ENCODE measurements at regions not wholly inside any gene's neighbourhood (a gene's known extent, or its start where the extent isn't known, plus 50 kb on each side); places are given as distances from the start of the nearest gene placed in this dataset.

- no peak for DNase-seq
- TF ChIP-seq GATA1 (IDR thresholded peaks at IDR 0.05; ENCODE audit: low read depth, low read length), result no peak
- no peak for TF ChIP-seq POLR2A (IDR thresholded peaks at IDR 0.05; ENCODE audit: low read length)
These were observed 456.2 kb downstream of the CD109 start for GRCh38 chr6:74152096-74152675.

GRCh38 chr6:74145931-74146330 is 449.9 kb downstream of the CD109 start:
- no peak for DNase-seq

GRCh38 chr6:74137911-74138310 is 441.9 kb downstream of the CD109 start:
- no peak for TF ChIP-seq POLR2A (IDR thresholded peaks at IDR 0.05; ENCODE audit: low read length)
- no peak for TF ChIP-seq GATA1 (IDR thresholded peaks at IDR 0.05; ENCODE audit: low read depth, low read length)
- DNase-seq, result no peak

More at GRCh38 chr6:74145931-74146330, 449.9 kb downstream of the CD109 start:
- TF ChIP-seq GATA1 (IDR thresholded peaks at IDR 0.05; ENCODE audit: low read depth, low read length) (no peak), POLR2A (IDR thresholded peaks at IDR 0.05; ENCODE audit: low read length) (no peak)

- DNase-seq, result no peak
These were observed 438.3 kb downstream of the CD109 start for GRCh38 chr6:74134327-74134726.

GRCh38 chr6:74133073-74133472 is 437.1 kb downstream of the CD109 start:
- TF ChIP-seq POLR2A (IDR thresholded peaks at IDR 0.05; ENCODE audit: low read length) (no peak), GATA1 (IDR thresholded peaks at IDR 0.05; ENCODE audit: low read depth, low read length) (no peak)
- no peak for DNase-seq

More at GRCh38 chr6:74134327-74134726, 438.3 kb downstream of the CD109 start:
- no peak for TF ChIP-seq POLR2A (IDR thresholded peaks at IDR 0.05; ENCODE audit: low read length)
- TF ChIP-seq GATA1 (IDR thresholded peaks at IDR 0.05; ENCODE audit: low read depth, low read length), result no peak

- TF ChIP-seq POLR2A (IDR thresholded peaks at IDR 0.05; ENCODE audit: low read length) (no peak), GATA1 (IDR thresholded peaks at IDR 0.05; ENCODE audit: low read depth, low read length) (no peak)
- no peak for DNase-seq
These were observed 434.6 kb downstream of the CD109 start for GRCh38 chr6:74130641-74131040.

GRCh38 chr6:74128536-74128935 is 432.5 kb downstream of the CD109 start:
- no peak for DNase-seq
- TF ChIP-seq GATA1 (IDR thresholded peaks at IDR 0.05; ENCODE audit: low read depth, low read length) (no peak), POLR2A (IDR thresholded peaks at IDR 0.05; ENCODE audit: low read length) (no peak)

GRCh38 chr6:74117113-74117512 is 421.1 kb downstream of the CD109 start:
- TF ChIP-seq POLR2A (IDR thresholded peaks at IDR 0.05; ENCODE audit: low read length) (no peak), GATA1 (IDR thresholded peaks at IDR 0.05; ENCODE audit: low read depth, low read length) (no peak)
- DNase-seq, result no peak

GRCh38 chr6:74115674-74116073 is 419.7 kb downstream of the CD109 start:
- DNase-seq, result no peak
- TF ChIP-seq GATA1 (IDR thresholded peaks at IDR 0.05; ENCODE audit: low read depth, low read length) (no peak), POLR2A (IDR thresholded peaks at IDR 0.05; ENCODE audit: low read length) (no peak)

GRCh38 chr6:74114428-74114827 is 418.4 kb downstream of the CD109 start:
- no peak for DNase-seq
- no peak for TF ChIP-seq POLR2A (IDR thresholded peaks at IDR 0.05; ENCODE audit: low read length)
- no peak for TF ChIP-seq GATA1 (IDR thresholded peaks at IDR 0.05; ENCODE audit: low read depth, low read length)

GRCh38 chr6:74113901-74114300 is 417.9 kb downstream of the CD109 start:
- no peak for DNase-seq

GRCh38 chr6:74103417-74103816 is 407.4 kb downstream of the CD109 start:
- TF ChIP-seq GATA1 (IDR thresholded peaks at IDR 0.05; ENCODE audit: low read depth, low read length) (no peak), POLR2A (IDR thresholded peaks at IDR 0.05; ENCODE audit: low read length) (no peak)
- no peak for DNase-seq

More at GRCh38 chr6:74113901-74114300, 417.9 kb downstream of the CD109 start:
- TF ChIP-seq POLR2A (IDR thresholded peaks at IDR 0.05; ENCODE audit: low read length) (no peak), GATA1 (IDR thresholded peaks at IDR 0.05; ENCODE audit: low read depth, low read length) (no peak)

GRCh38 chr6:74100719-74101287 is 404.8 kb downstream of the CD109 start:
- TF ChIP-seq GATA1 (IDR thresholded peaks at IDR 0.05; ENCODE audit: low read depth, low read length) (no peak), POLR2A (IDR thresholded peaks at IDR 0.05; ENCODE audit: low read length) (no peak)
- DNase-seq, result no peak

- DNase-seq, result no peak
- TF ChIP-seq GATA1 (IDR thresholded peaks at IDR 0.05; ENCODE audit: low read depth, low read length) (no peak), POLR2A (IDR thresholded peaks at IDR 0.05; ENCODE audit: low read length) (no peak)
These were observed 400.3 kb downstream of the CD109 start for GRCh38 chr6:74096329-74096728.

- TF ChIP-seq GATA1 (IDR thresholded peaks at IDR 0.05; ENCODE audit: low read depth, low read length) (no peak), POLR2A (IDR thresholded peaks at IDR 0.05; ENCODE audit: low read length) (no peak)
- no peak for DNase-seq
These were observed 397.4 kb downstream of the CD109 start for GRCh38 chr6:74093361-74093760.

Measured in erythroblast (primary cell).